IMR-90 (cell line): ENCODE measurements at regions not wholly inside any gene's neighbourhood (a gene's known extent, or its start where the extent isn't known, plus 50 kb on each side); places are given as distances from the start of the nearest gene placed in this dataset.

Source experiments
- ATAC-seq: fragments of 200-7000 bp; cut with Tn5 transposase; 2 replicates; pipeline ENCODE4 v1.9.1; 2020; ENCODE audit warnings: low read depth, mild to moderate bottlenecking, moderate library complexity
- BruUV-seq: library from RNA; stranded (reverse); fragments of 400-500 nt; replicated peaks from 2 replicates; lab custom pipeline; 2021; lab: Mats Ljungman, UMichigan
- CTCF ChIA-PET: fragments of 300-600 bp; formaldehyde crosslinking; extraction: SDS; loops from one replicate; lab custom pipeline; 2021; ENCODE audit warnings: antibody characterized with exemption; lab: Yijun Ruan, JAX
- POLR2A ChIA-PET: fragments of 300-600 bp; sonication (Branson Sonifier 250); formaldehyde crosslinking; loops from one replicate; lab custom pipeline; 2022; ENCODE audit warnings: antibody characterized with exemption; ENCODE audit not compliant: unreplicated experiment; lab: Charles Lee
- DNase-seq: peaks from one replicate; pipeline ENCODE4 v3.0.0; 2013
- H2AFZ ChIP-seq: replicated peaks from 2 replicates; pipeline ENCODE3; 2013; ENCODE audit warnings: low read length, mild to moderate bottlenecking; ENCODE audit not compliant: poor library complexity
- H2AK5ac ChIP-seq: 2 replicates; pipeline ENCODE4 v1.6.1; 2013; ENCODE audit warnings: low read depth, low read length, inconsistent platforms
- H2AK9ac ChIP-seq: replicated peaks from 2 replicates; pipeline ENCODE3; 2013; ENCODE audit warnings: mild to moderate bottlenecking, low read depth, low read length, moderate library complexity; ENCODE audit not compliant: poor library complexity
- H2BK120ac ChIP-seq: 2 replicates; pipeline ENCODE4 v1.6.1; 2013; ENCODE audit warnings: low read depth, low read length, inconsistent platforms
- H2BK15ac ChIP-seq: 3 replicates; pipeline ENCODE4 v1.6.1; 2013; ENCODE audit warnings: low read depth, low read length, inconsistent platforms
- H2BK20ac ChIP-seq: 2 replicates; pipeline ENCODE4 v1.6.1; 2013; ENCODE audit warnings: low read depth, mild to moderate bottlenecking, inconsistent platforms, low read length, moderate library complexity
- H2BK5ac ChIP-seq: 2 replicates; pipeline ENCODE4 v1.6.1; 2013; ENCODE audit warnings: mild to moderate bottlenecking, low read depth, low read length, inconsistent platforms; ENCODE audit not compliant: poor library complexity, severe bottlenecking
- H3K14ac ChIP-seq: replicated peaks from 2 replicates; pipeline ENCODE4 v1.6.1; 2013; ENCODE audit warnings: low read depth, low read length, inconsistent platforms
- H3K18ac ChIP-seq: 2 replicates; pipeline ENCODE4 v1.6.1; 2013; ENCODE audit warnings: low read depth, low read length, control low read depth
- H3K23ac ChIP-seq: 2 replicates; pipeline ENCODE4 v1.6.1; 2013; ENCODE audit warnings: low read depth, low read length, inconsistent platforms
- H3K27ac ChIP-seq: 2 replicates; pipeline ENCODE4 v1.5.1; 2013; ENCODE audit warnings: mild to moderate bottlenecking, control low read depth, low read length; ENCODE audit not compliant: insufficient read depth
- H3K27me3 ChIP-seq: 2 replicates; pipeline ENCODE4 v1.6.1; 2013; ENCODE audit warnings: low read length; ENCODE audit not compliant: control insufficient read depth, insufficient read depth
- H3K36me3 ChIP-seq: 2 replicates; pipeline ENCODE4 v1.6.1; 2013; ENCODE audit warnings: low read length, mixed read lengths; ENCODE audit not compliant: control insufficient read depth, insufficient read depth
- H3K4ac ChIP-seq: 2 replicates; pipeline ENCODE4 v1.6.1; 2013; ENCODE audit warnings: low read depth, low read length, inconsistent platforms
- H3K4me1 ChIP-seq: 2 replicates; pipeline ENCODE4 v1.6.1; 2013; ENCODE audit warnings: low read length, mixed read lengths; ENCODE audit not compliant: control insufficient read depth, insufficient read depth
- H3K4me2 ChIP-seq: 2 replicates; pipeline ENCODE4 v1.6.1; 2013; ENCODE audit warnings: low read depth, mild to moderate bottlenecking, control low read depth, low read length, moderate library complexity
- H3K4me3 ChIP-seq: 2 replicates; pipeline ENCODE4 v1.5.1; 2013; ENCODE audit warnings: low read depth, mild to moderate bottlenecking, control low read depth, low read length, moderate library complexity; ENCODE audit not compliant: insufficient read depth
- H3K56ac ChIP-seq: 2 replicates; pipeline ENCODE4 v1.6.1; 2013; ENCODE audit warnings: low read length, inconsistent platforms; ENCODE audit not compliant: insufficient read depth; ENCODE audit errors: extremely low read depth
- H3K79me1 ChIP-seq, 2 experiments: 2 replicates each; pipeline ENCODE4 v1.6.1; 2013; ENCODE audit warnings: low read length in 2 of 2, inconsistent platforms in 1 of 2, low read depth in 1 of 2
- H3K9ac ChIP-seq: 2 replicates; pipeline ENCODE4 v1.6.1; 2013; ENCODE audit warnings: low read depth, low read length, control low read depth
- H3K9me1 ChIP-seq: 2 replicates; pipeline ENCODE4 v1.6.1; 2013; ENCODE audit warnings: low read length, inconsistent platforms; ENCODE audit not compliant: insufficient read depth
- H3K9me3 ChIP-seq: 2 replicates; pipeline ENCODE4 v1.6.1; 2013; ENCODE audit warnings: low read length; ENCODE audit not compliant: control insufficient read depth, insufficient read depth
- H4K20me1 ChIP-seq: 2 replicates; pipeline ENCODE4 v1.6.1; 2013; ENCODE audit warnings: low read length, inconsistent platforms; ENCODE audit not compliant: insufficient read depth
- H4K5ac ChIP-seq: 2 replicates; pipeline ENCODE4 v1.6.1; 2013; ENCODE audit warnings: mild to moderate bottlenecking, low read depth, low read length, control low read depth
- H4K8ac ChIP-seq, 2 experiments: 2 replicates each; pipeline ENCODE4 v1.6.1; 2013; ENCODE audit warnings: low read depth in 2 of 2, low read length in 2 of 2, control low read depth in 1 of 2, inconsistent platforms in 1 of 2
- H4K91ac ChIP-seq: 2 replicates; pipeline ENCODE4 v1.6.1; 2013; ENCODE audit warnings: low read depth, low read length, inconsistent platforms; ENCODE audit not compliant: insufficient read depth
- BHLHE40 ChIP-seq: fragments of 150-350 bp; IDR thresholded peaks from 2 replicates; pipeline ENCODE4 v1.6.1; 2016; ENCODE audit warnings: mild to moderate bottlenecking, low read depth, low read length
- CEBPB ChIP-seq: IDR thresholded peaks from 2 replicates; pipeline ENCODE4 v1.6.1; 2012; ENCODE audit warnings: low read depth, low read length, improper control_type of control experiment
- CTCF ChIP-seq: conservative IDR thresholded peaks from 2 replicates; pipeline ENCODE4 v1.5.1; 2012; ENCODE audit warnings: mild to moderate bottlenecking, low read depth, low read length, improper control_type of control experiment
- FOS ChIP-seq: fragments of 150-350 bp; IDR thresholded peaks from 2 replicates; pipeline ENCODE4 v1.6.1; 2016; ENCODE audit warnings: low read depth, low read length
- MAFK ChIP-seq: IDR thresholded peaks from 2 replicates; pipeline ENCODE4 v1.6.1; 2012; ENCODE audit warnings: low read depth, low read length, improper control_type of control experiment
- MAZ ChIP-seq: IDR thresholded peaks from 2 replicates; pipeline ENCODE4 v1.6.1; 2012; ENCODE audit warnings: low read depth, mild to moderate bottlenecking, low read length, improper control_type of control experiment, moderate library complexity, borderline replicate concordance
- MXI1 ChIP-seq: IDR thresholded peaks from 2 replicates; pipeline ENCODE4 v1.6.1; 2012; ENCODE audit warnings: low read depth, mild to moderate bottlenecking, low read length, moderate library complexity, borderline replicate concordance
- NFE2L2 ChIP-seq: fragments of 150-350 bp; IDR thresholded peaks from 2 replicates; pipeline ENCODE4 v1.6.1; 2016; ENCODE audit warnings: low read depth, mild to moderate bottlenecking, low read length
- POLR2A ChIP-seq: IDR thresholded peaks from 2 replicates; pipeline ENCODE4 v1.6.1; 2012; ENCODE audit warnings: mild to moderate bottlenecking, low read depth, low read length
- WGBS, 2 experiments: methylation state at CpG; one replicate each; pipeline versions ENCODE4 v1.1.5 to v1.1.7; 2013; ENCODE audit warnings: missing lambda C conversion rate in 2 of 2; ENCODE audit not compliant: insufficient read length in 1 of 2; ENCODE audit errors: extremely low coverage in 2 of 2; 5-methylcytosine and 5-hydroxymethylcytosine counted together
- dilution Hi-C: fragments of 300-500 bp; cut with HindIII; formaldehyde crosslinking; loops from one replicate; pipeline ENCODE4 v1.14.3; 2018; ENCODE audit warnings: low sequenced_read_pairs; ENCODE audit not compliant: unreplicated experiment
- in situ Hi-C: fragments of 300-500 bp; cut with MboI; formaldehyde crosslinking; loops from 3 replicates; pipeline ENCODE4 v1.14.3; 2019; ENCODE audit warnings: low sequenced_read_pairs, inconsistent platforms, mixed read lengths
- intact Hi-C: fragments of 100-400 bp; cut with micrococcal nuclease; formaldehyde crosslinking; loops from 2 replicates; pipeline ENCODE4 v1.10.0; 2022

DNA sequence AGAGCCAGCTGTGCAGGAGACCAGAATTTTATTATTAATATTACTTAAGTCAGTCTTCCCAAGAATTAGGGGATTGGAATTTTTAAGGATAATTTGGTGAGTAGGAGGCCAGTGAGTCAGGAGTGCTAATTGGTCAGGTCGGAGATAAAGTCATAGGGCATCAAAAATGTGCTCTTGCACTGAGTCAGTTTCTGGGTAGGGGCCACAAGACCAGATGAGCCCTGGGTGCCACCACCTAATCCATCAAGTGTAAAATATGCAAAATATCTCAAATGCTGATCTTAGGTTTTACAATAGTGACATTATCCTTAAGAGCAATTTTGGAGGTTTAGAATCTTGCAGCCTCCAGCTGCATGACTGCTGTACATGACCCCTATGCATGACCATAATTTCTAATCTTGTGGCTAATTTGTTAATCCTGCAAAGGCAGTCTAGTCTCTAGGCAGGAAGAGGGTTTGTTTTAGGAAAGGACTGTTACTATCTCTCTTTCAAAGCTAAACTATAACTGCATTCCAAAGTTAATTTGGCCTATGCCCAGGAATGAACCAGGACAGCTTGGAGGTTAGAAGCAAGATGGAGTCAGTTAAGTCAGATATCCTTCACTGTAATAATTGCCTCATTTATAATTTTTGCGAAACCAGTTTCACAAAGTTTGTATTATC, 215.9 kb downstream of the RNF152 start:
- TF ChIP-seq POLR2A (no peak), NFE2L2 (no peak), MAZ (no peak), CEBPB (no peak), FOS (peak; percentile 42; the same call in 1 of the 2 replicates), CTCF (no peak), BHLHE40 (no peak), MAFK (no peak), MXI1 (no peak)
- H2BK5ac ChIP-seq, result peak overlapping the region; percentile 9
- no peaks in the 10 kb centered on the region for H3K27me3 ChIP-seq
- H4K5ac ChIP-seq, result no peak overlapping the region
- H3K56ac ChIP-seq, result no peak overlapping the region
- no peak overlapping the region for H2BK120ac ChIP-seq
- ATAC-seq (peak; percentile 88), DNase-seq (peak; percentile 83)
- ChIA-PET CTCF (interaction anchor here (0.6 kb wide), 1 partner anchor 17 kb away, joined by 5 read pairs; no protein-coding TSS in a partner anchor), POLR2A (no interaction called here)
- dilution Hi-C loops, result no loop called here
- no peak overlapping the region for H2AK9ac ChIP-seq
- no peak overlapping the region for H2BK15ac ChIP-seq
- WGBS, 2 experiments, result no CpG with 5 or more reads among the region's 2 CpGs
- peaks cover 5% of the 10 kb centered on the region for H3K4me1 ChIP-seq
- no TSS peak for BruUV-seq
- in situ Hi-C loops, result no loop called here
- H4K91ac ChIP-seq, result no peak overlapping the region
- no peak overlapping the region for H2AK5ac ChIP-seq
- H3K9ac ChIP-seq, result no peak overlapping the region
- no peak overlapping the region for H3K4me2 ChIP-seq
- no peak overlapping the region for H3K4ac ChIP-seq
- intact Hi-C loops, result no loop called here
- H3K14ac ChIP-seq, result no peak overlapping the region
- H4K8ac ChIP-seq, result no peak overlapping the region; a peak in 1 of 4 replicates
- H2AFZ ChIP-seq, result no peak overlapping the region
- H3K27ac ChIP-seq, result no peak overlapping the region
- H3K18ac ChIP-seq, result no peak overlapping the region
- no peak overlapping the region for H3K23ac ChIP-seq
- no peak overlapping the region for H2BK20ac ChIP-seq
- H3K9me3 ChIP-seq, result peaks cover 7% of the 10 kb centered on the region
- no peak overlapping the region for H3K4me3 ChIP-seq
- H3K9me1 ChIP-seq, result no peaks in the 10 kb centered on the region
- H3K36me3 ChIP-seq, result no peaks in the 10 kb centered on the region
- H3K79me1 ChIP-seq, result no peaks in the 10 kb centered on the region
- H4K20me1 ChIP-seq, result no peaks in the 10 kb centered on the region
